Kidney (tissue), 13 donors: ENCODE measurements at regions not wholly inside any gene's neighbourhood (a gene's known extent, or its start where the extent isn't known, plus 50 kb on each side); places are given as distances from the start of the nearest gene placed in this dataset.

Source experiments
- DNase-seq, 5 donors: peaks; one replicate each; pipeline ENCODE4 v3.0.0-alpha.2; 2013 to 2020
- FAIRE-seq: peaks from 2 replicates; lab custom pipeline; 2012; peaks lifted over from hg19 to GRCh38; lab: Jason Lieb, UNC
- H3K27ac ChIP-seq, 2 donors: one replicate each; pipeline ENCODE4 v1.7.0; 2013; ENCODE audit warnings: low read depth in 2 of 2, low read length in 2 of 2, inconsistent platforms in 1 of 2
- H3K27me3 ChIP-seq: one replicate; pipeline ENCODE4 v1.7.1; 2013; ENCODE audit warnings: low read length, inconsistent platforms; ENCODE audit not compliant: control insufficient read depth, insufficient read depth
- H3K36me3 ChIP-seq, 3 donors: one replicate each; pipeline versions ENCODE4 v1.7.0 to v1.7.1; 2013; ENCODE audit warnings: low read length in 3 of 3, control low read depth in 1 of 3, inconsistent platforms in 1 of 3; ENCODE audit not compliant: insufficient read depth in 3 of 3, control insufficient read depth in 2 of 3
- H3K4me1 ChIP-seq, 3 donors: one replicate each; pipeline versions ENCODE4 v1.7.0 to v1.7.1; 2013; ENCODE audit warnings: low read length in 3 of 3, inconsistent platforms in 1 of 3, low read depth in 1 of 3; ENCODE audit not compliant: control insufficient read depth in 2 of 3, insufficient read depth in 2 of 3
- H3K4me3 ChIP-seq, 3 donors: one replicate each; pipeline versions ENCODE4 v1.7.0 to v1.8.1; 2013; ENCODE audit warnings: low read length in 3 of 3, control low read depth in 1 of 3, inconsistent platforms in 1 of 3
- H3K9ac ChIP-seq, 3 donors: one replicate each; pipeline versions ENCODE4 v1.7.0 to v1.7.1; 2013; ENCODE audit warnings: low read length in 3 of 3, control low read depth in 1 of 3, inconsistent platforms in 1 of 3
- H3K9me3 ChIP-seq, 3 donors: one replicate each; pipeline versions ENCODE4 v1.7.0 to v1.7.1; 2013; ENCODE audit warnings: low read length in 3 of 3, control low read depth in 1 of 3, inconsistent platforms in 1 of 3; ENCODE audit not compliant: control insufficient read depth in 2 of 3, insufficient read depth in 1 of 3
- CTCF ChIP-seq: IDR thresholded peaks from 3 replicates; pipeline ENCODE4 v1.5.1; 2012; ENCODE audit warnings: mild to moderate bottlenecking, moderate library complexity, borderline replicate concordance; ENCODE audit not compliant: insufficient read depth; ENCODE audit errors: extremely low read depth
- intact Hi-C: fragments of 100-400 bp; cut with DNase I; formaldehyde crosslinking; loops from one replicate; pipeline ENCODE4 v1.11.1; 2022
- donor health status: control.
- donor health status: control.
- donor health status: control.
- donor health status: control.
- donor health status: control.
- donor health status: DM: yes; HTN: yes; CAD: no.
- donor health status: Normal renal cell carcinoma (clear cell type).

GRCh38 chr2:163836167-163836566, 100.4 kb upstream of the FIGN start:
- Histone ChIP-seq H3K9me3 (no peaks in the 10 kb centered on the region), H3K36me3 (no peaks in the 10 kb centered on the region), H3K9ac (no peak overlapping the region), H3K4me3 (no peak overlapping the region), H3K4me1 (peaks cover 0 to 3% (median 0%) of the 10 kb centered on the region in 3 donors), H3K27ac (no peak overlapping the region), H3K27me3 (no peaks in the 10 kb centered on the region)
- no peak for FAIRE-seq
- intact Hi-C loops: no loop called here
- no peak for TF ChIP-seq CTCF
- DNase-seq: no peak

GRCh38 chr2:163834841-163835240, 99.0 kb upstream of the FIGN start:
- TF ChIP-seq CTCF: no peak
- Histone ChIP-seq H3K9ac (no peak overlapping the region), H3K4me1 (peaks cover 0 to 3% (median 0%) of the 10 kb centered on the region in 3 donors), H3K27me3 (no peaks in the 10 kb centered on the region), H3K9me3 (no peaks in the 10 kb centered on the region), H3K4me3 (no peak overlapping the region), H3K27ac (no peak overlapping the region), H3K36me3 (no peaks in the 10 kb centered on the region)
- FAIRE-seq (no peak), DNase-seq (no peak)
- intact Hi-C loops: no loop called here

GRCh38 chr2:163834221-163834620, 98.4 kb upstream of the FIGN start:
- FAIRE-seq (no peak), DNase-seq (peak in 1 of 5 donors; percentile 3)
- intact Hi-C loops: no loop called here
- H3K4me3 ChIP-seq: no peak overlapping the region
- H3K9me3 ChIP-seq: no peaks in the 10 kb centered on the region
- H3K27me3 ChIP-seq: no peaks in the 10 kb centered on the region
- no peak for TF ChIP-seq CTCF
- H3K36me3 ChIP-seq: no peaks in the 10 kb centered on the region
- no peak overlapping the region for H3K9ac ChIP-seq
- H3K27ac ChIP-seq: no peak overlapping the region
- H3K4me1 ChIP-seq: peaks cover 0 to 3% (median 0%) of the 10 kb centered on the region in 3 donors

- Histone ChIP-seq H3K4me1 (no peaks in the 10 kb centered on the region), H3K9me3 (no peaks in the 10 kb centered on the region), H3K27me3 (no peaks in the 10 kb centered on the region), H3K4me3 (no peak overlapping the region), H3K27ac (no peak overlapping the region), H3K9ac (no peak overlapping the region), H3K36me3 (no peaks in the 10 kb centered on the region)
- FAIRE-seq (no peak), DNase-seq (peak in 1 of 5 donors; percentile 5)
- intact Hi-C loops: no loop called here
- TF ChIP-seq CTCF: no peak
Measured at GRCh38 chr2:163828771-163829170, 93.0 kb upstream of the FIGN start.
